ENCODE measurements at regions not wholly inside any gene's neighbourhood (a gene's known extent, or its start where the extent isn't known, plus 50 kb on each side); places are given as distances from the start of the nearest gene placed in this dataset.

DNA sequence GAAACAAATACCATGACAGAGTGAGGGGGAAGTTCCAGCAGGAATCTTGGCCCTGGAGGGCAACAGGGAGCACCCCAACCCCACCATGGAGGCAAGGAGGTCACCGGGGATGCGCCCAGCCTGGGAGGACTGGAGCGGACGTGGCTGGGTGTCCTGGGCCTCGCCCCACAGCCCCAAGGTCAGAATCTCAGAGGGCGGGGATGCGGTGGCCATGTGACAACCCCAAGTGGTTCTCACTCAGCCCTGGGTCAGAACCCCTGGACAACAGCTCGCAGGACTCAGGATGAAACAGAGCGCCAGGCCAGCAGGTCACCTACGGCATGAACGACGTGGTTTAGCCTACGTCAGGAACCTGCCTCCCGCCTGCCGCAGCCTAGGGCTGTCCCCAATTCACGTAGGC lies 64.0 kb upstream of the ZNF354A start:
- Histone ChIP-seq H3K79me2 (ENCODE audit: control insufficient read depth, insufficient read depth, low read length) (no peaks in the 10 kb centered on the region), H2BK15ac (replicated peaks; ENCODE audit: low read depth) (no peak overlapping the region), H3K4me3 (ENCODE audit: low read length) (no peak overlapping the region), H3K23ac (ENCODE audit: low read length) (no peak overlapping the region), H3K18ac (ENCODE audit: low read length) (no peak overlapping the region), H3K4me1 (ENCODE audit: control insufficient read depth, low read depth, low read length) (no peaks in the 10 kb centered on the region), H3K79me1 (ENCODE audit: low read length) (no peaks in the 10 kb centered on the region), H2BK5ac (ENCODE audit: low read length) (no peak overlapping the region), H4K5ac (ENCODE audit: low read length) (no peak overlapping the region), H4K8ac (ENCODE audit: low read depth, low read length) (no peak overlapping the region), H3K27ac (ENCODE audit: low read depth, low read length) (no peak overlapping the region), H2BK120ac (ENCODE audit: low read depth, low read length) (no peak overlapping the region), H3K4me2 (ENCODE audit: low read length) (no peak overlapping the region), H3K56ac (ENCODE audit: low read length) (no peak overlapping the region), H2AK5ac (ENCODE audit: low read length) (no peak overlapping the region), H3K36me3 (ENCODE audit: control insufficient read depth, insufficient read depth, low read length) (no peaks in the 10 kb centered on the region), H3K4ac (ENCODE audit: low read depth, low read length) (no peak overlapping the region), H3K27me3 (ENCODE audit: insufficient read depth, low read length, poor library complexity) (no peaks in the 10 kb centered on the region), H3K9ac (ENCODE audit: low read length) (no peak overlapping the region)
- no CpG with 5 or more reads among the region's 16 CpGs for WGBS (ENCODE audit: extremely low coverage, insufficient coverage, low lambda C conversion rate)
- no peak for DNase-seq

DNA sequence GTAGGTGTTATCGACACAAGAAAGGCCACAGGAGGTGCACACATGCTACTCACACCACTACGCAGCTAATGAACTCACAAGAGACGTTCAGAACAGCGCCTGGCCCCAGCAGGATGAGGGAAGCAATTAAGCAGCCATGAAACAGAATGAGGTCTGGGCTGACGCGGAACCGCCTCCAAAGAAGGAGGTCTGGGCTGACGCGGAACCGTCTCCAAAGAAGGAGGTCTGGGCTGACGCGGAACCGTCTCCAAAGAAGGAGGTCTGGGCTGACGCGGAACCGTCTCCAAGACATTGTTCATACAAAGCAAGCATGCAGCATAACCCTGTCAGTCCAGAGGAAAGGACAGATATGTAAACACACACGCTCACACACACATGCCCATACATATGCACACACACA lies 63.2 kb upstream of the ZNF354A start:
- H2BK15ac ChIP-seq (replicated peaks; ENCODE audit: low read depth), result no peak overlapping the region
- no peaks in the 10 kb centered on the region for H3K4me1 ChIP-seq (ENCODE audit: control insufficient read depth, low read depth, low read length)
- H3K27me3 ChIP-seq (ENCODE audit: insufficient read depth, low read length, poor library complexity), result no peaks in the 10 kb centered on the region
- H3K79me2 ChIP-seq (ENCODE audit: control insufficient read depth, insufficient read depth, low read length), result no peaks in the 10 kb centered on the region
- no peaks in the 10 kb centered on the region for H3K79me1 ChIP-seq (ENCODE audit: low read length)
- no peak overlapping the region for H3K18ac ChIP-seq (ENCODE audit: low read length)
- H2AK5ac ChIP-seq (ENCODE audit: low read length), result no peak overlapping the region
- no peak overlapping the region for H4K5ac ChIP-seq (ENCODE audit: low read length)
- H3K4ac ChIP-seq (ENCODE audit: low read depth, low read length), result no peak overlapping the region
- H3K4me2 ChIP-seq (ENCODE audit: low read length), result no peak overlapping the region
- no peak overlapping the region for H2BK5ac ChIP-seq (ENCODE audit: low read length)
- no CpG with 5 or more reads among the region's 17 CpGs for WGBS (ENCODE audit: extremely low coverage, insufficient coverage, low lambda C conversion rate)
- no peaks in the 10 kb centered on the region for H3K36me3 ChIP-seq (ENCODE audit: control insufficient read depth, insufficient read depth, low read length)
- no peak overlapping the region for H3K27ac ChIP-seq (ENCODE audit: low read depth, low read length)
- no peak overlapping the region for H3K4me3 ChIP-seq (ENCODE audit: low read length)
- H2BK120ac ChIP-seq (ENCODE audit: low read depth, low read length), result no peak overlapping the region
- no peak overlapping the region for H4K8ac ChIP-seq (ENCODE audit: low read depth, low read length)
- H3K23ac ChIP-seq (ENCODE audit: low read length), result no peak overlapping the region
- H3K56ac ChIP-seq (ENCODE audit: low read length), result no peak overlapping the region
- H3K9ac ChIP-seq (ENCODE audit: low read length), result no peak overlapping the region
- no peak for DNase-seq

DNA sequence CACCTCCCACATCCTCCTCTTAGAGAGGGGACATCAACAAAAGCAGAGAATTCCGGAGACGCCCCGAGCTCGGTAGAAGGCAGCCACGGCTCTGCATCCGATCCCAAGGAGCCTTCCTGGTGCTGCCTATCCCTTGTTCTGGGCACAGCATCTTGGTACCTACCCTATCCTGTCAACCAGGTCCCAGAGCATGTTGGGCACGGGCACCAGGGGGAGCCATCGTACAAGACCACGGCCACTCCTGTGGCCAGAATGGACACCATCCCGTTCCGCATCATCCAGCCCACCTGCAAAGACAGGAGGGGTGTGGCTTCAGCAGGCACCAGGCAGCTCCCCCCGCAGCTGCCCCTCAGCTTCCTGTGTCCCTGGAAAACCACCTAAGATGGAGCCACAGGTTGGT lies 62.7 kb upstream of the ZNF354A start:
- H3K4me1 ChIP-seq (ENCODE audit: control insufficient read depth, low read depth, low read length), result no peaks in the 10 kb centered on the region
- H2AK5ac ChIP-seq (ENCODE audit: low read length), result no peak overlapping the region
- H4K5ac ChIP-seq (ENCODE audit: low read length), result no peak overlapping the region
- H2BK120ac ChIP-seq (ENCODE audit: low read depth, low read length), result no peak overlapping the region
- no peaks in the 10 kb centered on the region for H3K79me1 ChIP-seq (ENCODE audit: low read length)
- H3K9ac ChIP-seq (ENCODE audit: low read length), result no peak overlapping the region
- H3K36me3 ChIP-seq (ENCODE audit: control insufficient read depth, insufficient read depth, low read length), result no peaks in the 10 kb centered on the region
- H3K27me3 ChIP-seq (ENCODE audit: insufficient read depth, low read length, poor library complexity), result no peaks in the 10 kb centered on the region
- no peaks in the 10 kb centered on the region for H3K79me2 ChIP-seq (ENCODE audit: control insufficient read depth, insufficient read depth, low read length)
- no peak overlapping the region for H3K4me2 ChIP-seq (ENCODE audit: low read length)
- no peak overlapping the region for H2BK5ac ChIP-seq (ENCODE audit: low read length)
- no peak overlapping the region for H3K23ac ChIP-seq (ENCODE audit: low read length)
- no peak overlapping the region for H3K4me3 ChIP-seq (ENCODE audit: low read length)
- no peak overlapping the region for H3K27ac ChIP-seq (ENCODE audit: low read depth, low read length)
- no peak overlapping the region for H3K18ac ChIP-seq (ENCODE audit: low read length)
- peak; percentile 51 for DNase-seq
- no peak overlapping the region for H2BK15ac ChIP-seq (replicated peaks; ENCODE audit: low read depth)
- no CpG with 5 or more reads among the region's 12 CpGs for WGBS (ENCODE audit: extremely low coverage, insufficient coverage, low lambda C conversion rate)
- no peak overlapping the region for H4K8ac ChIP-seq (ENCODE audit: low read depth, low read length)
- H3K4ac ChIP-seq (ENCODE audit: low read depth, low read length), result no peak overlapping the region
- no peak overlapping the region for H3K56ac ChIP-seq (ENCODE audit: low read length)

DNA sequence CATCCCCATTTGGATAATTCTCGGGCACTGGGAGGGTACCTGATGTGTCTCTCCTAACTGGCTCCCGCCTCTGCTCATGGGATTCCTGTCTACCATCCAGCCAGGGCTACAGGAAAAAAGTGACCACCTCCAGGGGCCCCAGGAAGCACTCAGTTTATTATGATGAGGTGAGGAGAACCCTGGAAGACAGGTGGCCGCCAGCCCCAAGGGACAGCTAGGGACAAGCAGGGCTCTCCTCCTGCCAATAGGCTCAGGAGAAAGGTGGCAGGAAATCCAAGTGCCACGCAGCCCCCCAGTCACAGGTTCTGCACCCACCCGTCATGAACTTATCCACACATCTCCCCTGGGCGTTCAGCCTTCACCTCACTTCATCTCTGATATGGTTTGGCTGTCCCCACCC lies 61.5 kb upstream of the ZNF354A start:
- H3K27me3 ChIP-seq (ENCODE audit: insufficient read depth, low read length, poor library complexity), result no peaks in the 10 kb centered on the region
- no CpG with 5 or more reads among the region's 6 CpGs for WGBS (ENCODE audit: extremely low coverage, insufficient coverage, low lambda C conversion rate)
- no peak overlapping the region for H3K23ac ChIP-seq (ENCODE audit: low read length)
- no peak overlapping the region for H3K4me2 ChIP-seq (ENCODE audit: low read length)
- no peak overlapping the region for H2BK15ac ChIP-seq (replicated peaks; ENCODE audit: low read depth)
- no peak overlapping the region for H4K8ac ChIP-seq (ENCODE audit: low read depth, low read length)
- H2BK120ac ChIP-seq (ENCODE audit: low read depth, low read length), result no peak overlapping the region
- no peak overlapping the region for H2AK5ac ChIP-seq (ENCODE audit: low read length)
- no peak for DNase-seq
- H3K27ac ChIP-seq (ENCODE audit: low read depth, low read length), result no peak overlapping the region
- no peak overlapping the region for H3K9ac ChIP-seq (ENCODE audit: low read length)
- no peaks in the 10 kb centered on the region for H3K36me3 ChIP-seq (ENCODE audit: control insufficient read depth, insufficient read depth, low read length)
- H3K4ac ChIP-seq (ENCODE audit: low read depth, low read length), result no peak overlapping the region
- no peak overlapping the region for H3K56ac ChIP-seq (ENCODE audit: low read length)
- no peaks in the 10 kb centered on the region for H3K4me1 ChIP-seq (ENCODE audit: control insufficient read depth, low read depth, low read length)
- H3K79me1 ChIP-seq (ENCODE audit: low read length), result no peaks in the 10 kb centered on the region
- H3K79me2 ChIP-seq (ENCODE audit: control insufficient read depth, insufficient read depth, low read length), result no peaks in the 10 kb centered on the region
- no peak overlapping the region for H3K4me3 ChIP-seq (ENCODE audit: low read length)
- H4K5ac ChIP-seq (ENCODE audit: low read length), result no peak overlapping the region
- H2BK5ac ChIP-seq (ENCODE audit: low read length), result no peak overlapping the region
- H3K18ac ChIP-seq (ENCODE audit: low read length), result no peak overlapping the region

DNA sequence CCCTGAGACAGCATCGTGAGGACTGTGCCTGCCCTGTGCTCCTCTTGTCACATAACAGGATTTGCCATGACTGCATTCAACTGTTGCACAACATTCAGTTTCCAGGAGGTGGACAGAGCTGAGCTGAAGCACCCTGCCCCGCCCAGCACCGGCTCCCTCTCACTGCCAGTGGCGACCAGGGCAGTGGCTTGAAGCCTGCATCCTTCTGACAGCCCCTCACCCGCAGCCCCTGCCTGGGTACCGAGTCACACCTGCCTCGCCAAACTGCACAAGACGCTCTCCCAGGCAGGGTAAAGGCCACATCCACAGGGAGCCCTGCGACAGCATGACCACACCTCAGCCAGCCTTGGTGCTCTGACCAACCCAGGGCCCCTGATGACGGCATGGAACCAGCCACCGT lies 59.9 kb upstream of the ZNF354A start:
- Histone ChIP-seq H2BK120ac (ENCODE audit: low read depth, low read length) (no peak overlapping the region), H3K4me1 (ENCODE audit: control insufficient read depth, low read depth, low read length) (no peaks in the 10 kb centered on the region), H3K79me1 (ENCODE audit: low read length) (no peaks in the 10 kb centered on the region), H3K56ac (ENCODE audit: low read length) (no peak overlapping the region), H3K23ac (ENCODE audit: low read length) (no peak overlapping the region), H3K27me3 (ENCODE audit: insufficient read depth, low read length, poor library complexity) (no peaks in the 10 kb centered on the region), H3K4me2 (ENCODE audit: low read length) (no peak overlapping the region), H3K27ac (ENCODE audit: low read depth, low read length) (no peak overlapping the region), H3K79me2 (ENCODE audit: control insufficient read depth, insufficient read depth, low read length) (no peaks in the 10 kb centered on the region), H4K5ac (ENCODE audit: low read length) (no peak overlapping the region), H3K36me3 (ENCODE audit: control insufficient read depth, insufficient read depth, low read length) (no peaks in the 10 kb centered on the region), H3K4ac (ENCODE audit: low read depth, low read length) (no peak overlapping the region), H3K18ac (ENCODE audit: low read length) (no peak overlapping the region), H3K4me3 (ENCODE audit: low read length) (no peak overlapping the region), H4K8ac (ENCODE audit: low read depth, low read length) (no peak overlapping the region), H2AK5ac (ENCODE audit: low read length) (no peak overlapping the region), H2BK15ac (replicated peaks; ENCODE audit: low read depth) (no peak overlapping the region), H3K9ac (ENCODE audit: low read length) (no peak overlapping the region), H2BK5ac (ENCODE audit: low read length) (no peak overlapping the region)
- no CpG with 5 or more reads among the region's 11 CpGs for WGBS (ENCODE audit: extremely low coverage, insufficient coverage, low lambda C conversion rate)
- DNase-seq, result no peak

DNA sequence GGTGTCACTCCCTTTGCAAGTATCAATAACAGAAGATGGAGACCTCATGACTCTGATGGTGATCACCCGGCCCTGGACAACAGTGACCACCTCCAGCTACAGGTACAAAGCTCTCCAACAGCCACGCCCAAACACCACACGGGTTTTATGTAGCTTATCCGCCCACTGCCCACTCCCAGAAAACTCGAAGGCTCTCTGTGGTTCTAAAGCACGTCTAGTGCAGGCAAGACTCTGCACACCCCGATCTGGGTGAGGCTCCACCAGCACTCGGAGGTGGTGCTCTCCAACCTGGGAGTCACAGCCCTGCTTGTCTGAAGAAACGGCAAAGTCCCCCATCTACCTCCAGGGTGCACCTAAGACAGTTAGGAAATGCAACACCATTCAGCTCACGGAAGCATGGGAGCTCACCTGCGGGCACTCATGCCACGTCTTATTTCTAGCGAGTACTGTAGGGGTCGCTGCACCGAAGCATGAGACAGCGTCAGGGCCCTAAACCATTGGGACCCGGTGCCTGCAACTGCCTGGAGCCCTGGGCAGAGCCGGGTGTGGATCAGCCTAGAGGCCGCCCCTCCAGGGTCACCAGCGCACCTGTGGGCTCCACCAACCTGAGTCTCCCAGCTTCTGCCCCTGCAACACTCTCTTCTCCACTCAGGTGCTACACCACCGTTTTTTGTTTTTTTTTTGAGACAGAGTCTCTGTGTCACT lies 58.1 kb upstream of the ZNF354A start:
- H2BK15ac ChIP-seq (replicated peaks; ENCODE audit: low read depth), result no peak overlapping the region
- H2AK5ac ChIP-seq (ENCODE audit: low read length), result no peak overlapping the region
- no peaks in the 10 kb centered on the region for H3K27me3 ChIP-seq (ENCODE audit: insufficient read depth, low read length, poor library complexity)
- no peak overlapping the region for H3K4me3 ChIP-seq (ENCODE audit: low read length)
- H4K8ac ChIP-seq (ENCODE audit: low read depth, low read length), result no peak overlapping the region
- no peak for DNase-seq
- H3K4me1 ChIP-seq (ENCODE audit: control insufficient read depth, low read depth, low read length), result no peaks in the 10 kb centered on the region
- H3K4me2 ChIP-seq (ENCODE audit: low read length), result no peak overlapping the region
- WGBS (ENCODE audit: extremely low coverage, insufficient coverage, low lambda C conversion rate), result no CpG with 5 or more reads among the region's 21 CpGs
- H2BK120ac ChIP-seq (ENCODE audit: low read depth, low read length), result no peak overlapping the region
- no peak overlapping the region for H3K23ac ChIP-seq (ENCODE audit: low read length)
- no peaks in the 10 kb centered on the region for H3K36me3 ChIP-seq (ENCODE audit: control insufficient read depth, insufficient read depth, low read length)
- no peak overlapping the region for H3K56ac ChIP-seq (ENCODE audit: low read length)
- no peak overlapping the region for H3K18ac ChIP-seq (ENCODE audit: low read length)
- no peak overlapping the region for H3K27ac ChIP-seq (ENCODE audit: low read depth, low read length)
- H3K79me1 ChIP-seq (ENCODE audit: low read length), result no peaks in the 10 kb centered on the region
- no peaks in the 10 kb centered on the region for H3K79me2 ChIP-seq (ENCODE audit: control insufficient read depth, insufficient read depth, low read length)
- no peak overlapping the region for H3K4ac ChIP-seq (ENCODE audit: low read depth, low read length)
- H4K5ac ChIP-seq (ENCODE audit: low read length), result no peak overlapping the region
- H3K9ac ChIP-seq (ENCODE audit: low read length), result no peak overlapping the region
- H2BK5ac ChIP-seq (ENCODE audit: low read length), result no peak overlapping the region
